CD4-positive, alpha-beta T cell treated with Interleukin-6 at 100 ng/mL for 8 hours (primary cell): ENCODE measurements at regions not wholly inside any gene's neighbourhood (a gene's known extent, or its start where the extent isn't known, plus 50 kb on each side); places are given as distances from the start of the nearest gene placed in this dataset.

Experiments
- DNase-seq: peaks from one replicate; pipeline ENCODE4 v3.0.0-alpha.2; 2020; ENCODE audit warnings: mixed read lengths, low spot score

DNA sequence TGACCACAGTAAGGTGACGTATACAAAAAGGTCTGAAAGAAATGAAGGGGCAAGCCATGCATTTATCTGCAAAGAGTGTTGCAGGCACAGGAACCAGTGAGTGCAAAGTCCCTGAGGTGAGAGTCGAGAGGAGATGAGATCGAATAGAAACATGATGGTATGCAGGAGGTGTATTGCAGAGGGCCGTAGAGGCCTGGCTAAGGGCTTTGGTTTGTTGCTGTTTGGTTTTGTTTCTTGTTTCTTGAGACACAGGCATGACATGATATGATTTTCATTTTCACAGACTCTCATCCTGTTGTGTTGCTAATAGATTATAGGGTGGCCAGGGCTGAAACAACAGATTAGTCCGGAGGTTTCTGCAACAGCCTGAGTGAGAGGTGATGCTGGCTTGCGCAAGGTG is 80.4 kb downstream of the HSPH1 start:
- no peak for DNase-seq

GRCh38 chr13:31074756-31075155 is 86.9 kb downstream of the HSPH1 start:
- DNase-seq: no peak

GRCh38 chr13:31073859-31074718 is 87.6 kb downstream of the HSPH1 start:
- DNase-seq: no peak

DNA sequence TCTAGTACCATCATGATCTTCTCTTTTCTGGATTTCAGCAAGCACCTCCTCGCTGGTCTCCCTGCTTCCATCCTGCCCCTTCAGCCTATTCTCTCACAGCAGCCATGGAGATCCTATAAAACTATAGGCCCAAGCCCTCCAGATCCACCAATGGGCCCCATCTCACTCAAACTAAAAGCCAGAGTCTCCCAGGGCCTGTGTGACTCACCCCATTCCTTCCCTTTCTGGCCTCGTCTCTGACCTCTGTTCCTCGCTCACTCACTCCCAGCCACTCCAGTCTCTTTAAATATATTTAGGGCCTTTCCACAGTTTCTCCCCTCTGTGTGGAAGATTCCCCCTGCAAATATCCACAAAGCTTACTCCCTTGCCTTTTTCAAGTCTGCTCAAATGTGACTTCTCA is 89.7 kb downstream of the HSPH1 start:
- no peak for DNase-seq

- DNase-seq: no peak
Measured at GRCh38 chr13:31069808-31070534, 91.7 kb downstream of the HSPH1 start.

DNA sequence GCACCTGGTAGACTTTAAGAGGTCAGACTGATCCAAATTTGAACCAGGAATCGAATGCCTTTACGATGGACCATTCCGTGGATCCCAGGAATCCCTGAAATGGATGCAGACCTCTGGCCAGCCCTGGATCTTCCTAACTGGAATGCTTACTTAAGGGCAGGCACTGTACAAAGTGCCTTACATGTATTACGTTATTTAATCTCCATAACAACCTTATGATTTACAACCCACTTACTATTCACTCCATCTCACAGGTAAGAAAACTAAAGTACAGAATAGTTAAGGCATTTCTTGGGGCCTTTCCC is 93.6 kb downstream of the HSPH1 start:
- no peak for DNase-seq

GRCh38 chr13:31067416-31068118 is 94.1 kb downstream of the HSPH1 start:
- no peak for DNase-seq

DNA sequence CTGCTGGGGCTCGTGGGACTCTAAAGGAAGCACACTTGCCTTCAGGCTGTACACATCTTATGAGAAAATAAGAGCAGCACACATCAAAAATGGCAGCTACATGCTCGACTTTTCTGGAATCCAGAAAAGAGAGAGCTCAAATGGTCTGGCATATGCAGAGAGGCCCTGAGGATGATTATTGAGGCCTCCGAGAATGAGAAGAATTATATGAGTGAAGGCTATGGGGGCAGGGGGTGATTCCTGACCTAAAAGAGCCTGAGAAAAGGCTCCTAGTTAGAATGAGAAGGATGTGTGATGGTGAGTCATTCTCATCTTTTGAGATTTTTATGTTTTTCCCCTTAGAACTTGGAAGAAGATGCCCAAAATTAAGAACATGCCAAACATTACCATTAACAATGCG is 97.1 kb downstream of the HSPH1 start:
- no peak for DNase-seq

DNA sequence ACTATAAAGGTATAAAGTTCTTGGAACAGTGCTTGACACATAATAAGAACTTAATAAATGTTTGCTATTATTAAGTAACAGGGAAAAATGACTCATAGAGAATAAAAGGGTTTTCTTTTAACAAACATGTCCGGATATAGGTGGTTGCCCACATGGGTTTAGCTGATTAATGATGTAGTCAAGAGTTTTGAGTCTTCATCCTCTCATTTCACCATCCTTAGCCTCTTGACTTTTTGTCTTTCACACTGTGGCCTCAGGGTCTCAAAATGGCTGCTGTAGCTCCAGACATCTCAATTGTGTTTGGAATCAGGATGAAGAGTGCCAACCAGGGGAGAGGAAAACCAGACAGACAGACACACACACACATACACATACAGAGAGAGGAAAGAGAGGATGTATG is 97.9 kb downstream of the HSPH1 start:
- no peak for DNase-seq

DNA sequence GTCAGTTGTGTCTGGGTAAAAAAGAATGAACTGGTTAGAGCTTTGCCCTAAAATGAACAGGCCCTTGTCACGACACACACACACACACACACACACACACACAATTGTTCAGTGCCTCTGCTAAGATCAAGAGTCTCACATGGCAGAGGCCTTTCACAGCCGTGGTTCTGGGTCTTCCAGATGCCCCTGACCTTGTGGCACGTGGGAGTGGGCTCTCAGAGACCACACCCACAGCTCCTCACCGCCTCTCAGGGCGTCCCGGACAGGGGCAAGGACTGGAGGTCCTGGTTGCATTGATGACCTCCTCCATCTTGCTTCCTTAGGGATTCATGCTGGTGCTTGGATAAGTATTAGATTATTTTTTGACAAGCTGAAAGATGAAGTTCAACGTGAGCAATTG is 101.0 kb downstream of the HSPH1 start:
- DNase-seq: no peak

DNA sequence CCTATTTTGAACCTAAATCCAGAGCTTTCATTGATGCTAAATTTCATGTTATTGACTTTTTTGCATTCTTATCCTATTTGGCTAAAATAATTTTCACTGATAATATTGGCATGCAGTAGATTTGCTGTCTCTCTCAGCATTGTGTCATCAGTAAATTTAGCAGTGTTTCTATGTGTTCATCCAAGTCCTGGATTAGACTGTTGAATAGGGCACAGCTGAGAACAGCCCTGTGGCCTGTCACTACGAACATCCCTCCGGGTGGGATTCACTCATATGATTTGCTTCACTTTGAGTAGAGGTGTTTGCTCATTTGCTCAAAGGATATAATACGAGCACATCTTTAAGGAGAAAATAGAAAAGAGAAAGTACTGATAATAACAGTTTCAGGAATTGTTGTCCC is 101.5 kb downstream of the HSPH1 start:
- DNase-seq: no peak

DNA sequence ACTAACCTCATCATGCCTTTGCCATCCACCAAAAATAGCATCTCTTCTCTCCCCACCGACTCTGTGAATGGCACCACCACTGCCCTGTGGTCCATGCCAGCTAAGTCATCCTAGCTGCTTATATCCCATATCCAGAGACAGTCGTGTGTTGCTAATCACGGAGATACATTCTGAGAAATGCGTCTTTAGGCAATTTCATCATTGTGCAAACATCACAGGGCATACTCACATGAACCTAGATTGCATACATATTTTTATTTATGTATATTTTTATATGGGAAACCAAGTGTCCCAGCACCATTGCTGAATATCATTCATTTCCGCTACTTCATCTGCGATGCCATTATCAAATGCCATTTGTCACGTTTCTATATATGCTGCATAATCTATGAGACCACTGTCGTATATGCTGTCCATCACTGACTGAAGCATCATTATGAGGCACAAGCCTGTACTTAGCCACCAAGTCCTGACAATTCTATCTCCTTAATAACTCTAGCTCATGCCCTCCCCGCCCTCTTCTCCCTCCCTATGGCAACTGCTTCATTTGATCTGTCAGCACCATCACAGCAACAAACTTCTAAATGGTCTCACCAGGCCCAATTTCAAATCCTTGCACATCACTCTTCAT is 104.2 kb downstream of the HSPH1 start:
- no peak for DNase-seq

DNA sequence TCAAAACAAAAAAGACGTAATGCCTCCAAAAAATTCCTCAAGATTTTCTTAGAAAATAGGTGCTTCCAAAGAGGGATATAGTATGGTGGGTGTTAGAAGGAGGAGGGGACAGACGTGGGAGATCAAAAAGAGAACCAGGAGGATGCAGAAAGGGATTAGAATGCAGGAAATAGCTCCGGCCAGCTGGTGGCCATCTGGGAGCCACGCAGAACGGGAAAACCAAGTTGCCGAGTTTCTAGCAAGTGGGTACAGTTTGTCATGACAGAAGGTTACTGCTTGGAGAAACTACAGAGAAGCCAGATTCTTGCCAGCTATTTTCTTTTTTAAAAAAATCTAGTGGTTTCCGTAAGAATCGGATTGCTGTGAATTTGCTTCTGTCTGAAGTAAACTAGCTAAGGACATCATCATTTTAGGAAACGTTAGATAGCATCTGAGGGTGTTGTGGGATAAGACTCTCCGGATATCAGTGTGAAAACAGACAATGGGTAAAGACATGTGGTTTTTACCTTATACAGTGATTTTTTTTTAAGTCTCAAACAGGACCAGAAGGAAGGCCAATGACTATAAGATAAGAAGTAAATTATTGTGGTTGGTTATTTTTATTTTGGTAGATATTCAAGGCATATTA is 104.9 kb downstream of the HSPH1 start:
- DNase-seq: no peak

DNA sequence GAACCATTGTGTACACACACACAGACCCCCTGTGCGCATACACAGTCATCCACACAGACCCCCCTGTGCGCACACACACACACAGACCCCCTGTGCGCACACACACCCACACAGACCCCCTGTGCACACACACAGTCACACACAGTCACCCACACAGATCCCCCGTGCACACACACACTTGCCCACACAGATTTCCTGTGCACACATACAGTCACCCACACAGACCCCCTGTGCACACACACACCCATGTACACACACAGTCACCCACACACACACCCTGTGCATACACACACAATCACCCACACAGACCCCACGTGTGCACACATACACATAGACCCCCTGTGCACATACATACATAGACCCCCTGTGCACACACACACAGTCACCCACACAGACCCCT is 106.1 kb downstream of the HSPH1 start:
- DNase-seq: no peak

DNA sequence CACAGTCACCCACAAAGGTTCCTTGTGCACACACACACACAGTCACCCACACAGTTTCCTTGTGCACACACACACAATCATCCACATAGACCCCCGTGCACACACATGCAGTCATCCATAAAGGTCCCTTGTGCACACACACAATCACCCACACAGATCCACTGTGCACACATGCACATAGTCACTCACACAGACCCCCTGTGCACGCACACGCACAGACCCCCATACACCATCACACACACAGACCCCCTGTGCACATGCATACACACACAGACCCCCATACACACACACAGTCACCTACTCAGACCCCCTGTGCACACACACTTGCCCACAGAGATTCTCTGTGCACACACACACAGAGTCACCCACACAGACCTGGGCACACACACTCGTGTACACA is 107.1 kb downstream of the HSPH1 start:
- no peak for DNase-seq

DNA sequence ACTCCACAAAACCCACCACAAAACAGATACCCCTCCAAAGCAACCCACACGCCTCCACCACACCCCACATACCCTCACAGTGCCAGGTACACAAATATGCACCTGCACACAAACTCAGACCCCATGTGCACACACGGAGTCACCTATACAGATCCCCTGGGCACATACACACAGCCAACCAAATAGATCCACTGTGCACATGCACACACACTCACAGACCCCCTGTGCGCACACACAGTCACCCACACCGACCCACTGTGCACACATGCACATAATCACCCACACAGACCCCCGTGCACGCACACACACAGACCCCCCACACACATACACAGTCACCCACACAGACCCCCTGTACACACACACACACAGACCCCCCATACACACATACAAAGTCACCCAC is 107.8 kb downstream of the HSPH1 start:
- no peak for DNase-seq

DNA sequence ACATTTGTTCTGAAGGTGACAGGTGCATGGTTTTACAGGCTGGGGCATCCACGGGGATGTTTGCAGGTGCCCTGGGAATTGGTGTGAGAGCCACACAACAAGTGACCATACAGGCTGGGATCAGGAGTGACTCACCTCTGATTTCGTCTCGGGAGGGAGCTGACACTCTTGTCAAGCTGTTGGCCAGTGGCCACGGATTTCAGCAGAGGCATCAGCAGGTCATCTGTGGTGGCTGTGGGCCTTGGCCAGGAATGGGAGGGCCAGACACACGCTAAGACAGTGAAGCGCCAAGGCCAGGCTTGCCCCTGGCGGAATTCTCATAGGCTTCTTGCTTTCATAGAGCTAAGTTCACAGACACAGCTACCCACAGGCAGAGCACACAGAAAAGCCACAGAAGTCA is 108.6 kb downstream of the HSPH1 start:
- no peak for DNase-seq

GRCh38 chr13:31052478-31052877 is 109.2 kb downstream of the HSPH1 start:
- no peak for DNase-seq

GRCh38 chr13:31051999-31052398 is 109.7 kb downstream of the HSPH1 start:
- DNase-seq: no peak

DNA sequence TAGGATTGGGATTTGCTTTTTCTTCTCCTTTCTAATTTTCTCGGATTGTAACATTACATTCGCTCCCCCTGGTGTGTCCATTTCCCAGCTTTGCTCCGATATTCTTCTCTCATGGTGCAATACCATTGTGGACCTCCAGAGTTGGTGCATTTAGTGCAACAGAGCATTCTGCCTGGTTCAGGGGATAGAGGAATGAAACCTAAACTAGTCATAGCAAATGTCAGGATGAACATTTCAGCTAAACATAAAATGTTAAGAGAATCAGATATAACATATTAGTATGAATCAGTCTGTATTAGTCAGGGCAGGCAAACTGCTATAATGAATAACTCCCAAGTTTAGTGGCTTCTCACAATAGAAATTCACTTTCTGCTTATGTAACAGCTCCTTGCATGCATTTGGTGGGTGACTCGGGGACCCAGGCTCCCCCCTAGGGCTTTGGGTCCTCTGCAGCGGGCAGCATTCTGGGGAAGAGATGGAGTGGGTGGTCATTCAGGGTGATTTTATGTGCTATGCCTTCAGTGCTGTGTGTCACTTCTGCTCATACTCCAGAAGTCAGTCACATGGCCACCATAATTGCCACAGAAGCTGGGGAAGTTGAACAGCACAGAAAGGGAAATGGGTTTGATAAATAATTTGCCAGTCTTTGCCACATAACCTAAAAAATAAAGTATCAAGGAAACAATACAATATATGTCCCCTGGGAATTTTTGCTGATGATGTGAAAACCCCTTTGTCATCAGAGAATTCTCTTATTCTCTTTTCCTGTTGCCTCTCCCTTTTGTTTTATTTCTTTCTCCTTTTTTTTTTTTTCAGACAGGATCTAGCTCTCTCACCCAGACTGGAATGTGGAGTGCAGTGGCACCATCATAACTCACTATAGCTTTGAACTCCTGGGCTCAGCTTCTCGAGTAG is 111.0 kb downstream of the HSPH1 start:
- no peak for DNase-seq

DNA sequence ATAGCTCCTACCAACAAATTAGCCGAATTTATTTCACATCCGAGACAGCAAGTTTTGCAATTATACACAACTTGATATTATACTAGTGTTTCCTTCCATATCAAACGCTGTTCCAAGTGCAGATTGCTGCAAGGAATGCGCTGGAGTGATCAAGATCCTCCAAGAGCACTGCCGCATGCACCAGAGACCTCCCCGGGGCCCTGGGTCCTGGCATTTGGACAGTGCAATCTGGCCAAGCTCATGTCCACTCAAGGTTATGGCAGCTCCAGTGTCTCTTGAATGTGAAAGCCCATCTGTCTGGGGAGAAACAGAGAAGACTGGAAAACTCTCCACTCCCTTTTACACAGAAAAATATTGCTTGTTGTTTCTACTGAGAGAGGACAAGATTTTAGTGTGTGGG is 111.9 kb downstream of the HSPH1 start:
- DNase-seq: no peak
